ENCODE measurements at regions not wholly inside any gene's neighbourhood (a gene's known extent, or its start where the extent isn't known, plus 50 kb on each side); places are given as distances from the start of the nearest gene placed in this dataset.

DNA sequence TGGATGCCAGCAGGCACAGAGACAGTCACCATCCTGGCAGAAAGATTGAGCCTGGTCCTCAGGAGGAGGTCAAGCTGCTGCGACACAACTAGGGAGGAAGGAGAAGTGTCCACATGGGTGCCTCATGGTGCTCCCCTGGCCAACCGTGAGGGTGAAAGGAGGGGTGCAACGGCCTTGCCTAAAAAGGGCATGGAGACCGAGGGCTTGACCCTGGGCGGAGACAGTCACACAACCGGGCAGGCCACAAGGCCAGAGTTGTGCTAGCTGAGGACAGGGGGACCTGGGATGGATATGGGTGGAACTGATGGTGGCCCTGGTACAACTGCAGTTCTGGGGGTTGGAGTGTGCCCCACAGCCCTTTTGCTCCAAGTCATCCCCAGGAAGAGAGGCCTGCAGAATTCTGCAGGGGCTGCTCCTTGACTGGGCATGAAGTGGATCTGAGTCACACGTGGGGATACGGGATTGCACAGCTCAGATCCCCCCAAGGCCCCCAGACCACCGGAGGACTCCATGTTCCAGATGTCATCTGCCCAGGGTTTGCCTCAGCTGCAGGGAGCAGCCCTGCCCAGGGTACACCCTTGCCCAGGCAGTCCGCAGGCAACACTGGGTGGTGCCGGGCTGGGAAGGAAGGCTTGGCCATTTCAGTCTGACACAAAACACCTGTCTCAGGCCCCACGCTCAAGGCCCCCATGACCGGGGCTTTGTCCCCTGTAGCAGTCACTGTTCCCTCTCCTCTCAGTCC lies 602.3 kb upstream of the MGMT start:
- TF ChIP-seq, protein P1, sequence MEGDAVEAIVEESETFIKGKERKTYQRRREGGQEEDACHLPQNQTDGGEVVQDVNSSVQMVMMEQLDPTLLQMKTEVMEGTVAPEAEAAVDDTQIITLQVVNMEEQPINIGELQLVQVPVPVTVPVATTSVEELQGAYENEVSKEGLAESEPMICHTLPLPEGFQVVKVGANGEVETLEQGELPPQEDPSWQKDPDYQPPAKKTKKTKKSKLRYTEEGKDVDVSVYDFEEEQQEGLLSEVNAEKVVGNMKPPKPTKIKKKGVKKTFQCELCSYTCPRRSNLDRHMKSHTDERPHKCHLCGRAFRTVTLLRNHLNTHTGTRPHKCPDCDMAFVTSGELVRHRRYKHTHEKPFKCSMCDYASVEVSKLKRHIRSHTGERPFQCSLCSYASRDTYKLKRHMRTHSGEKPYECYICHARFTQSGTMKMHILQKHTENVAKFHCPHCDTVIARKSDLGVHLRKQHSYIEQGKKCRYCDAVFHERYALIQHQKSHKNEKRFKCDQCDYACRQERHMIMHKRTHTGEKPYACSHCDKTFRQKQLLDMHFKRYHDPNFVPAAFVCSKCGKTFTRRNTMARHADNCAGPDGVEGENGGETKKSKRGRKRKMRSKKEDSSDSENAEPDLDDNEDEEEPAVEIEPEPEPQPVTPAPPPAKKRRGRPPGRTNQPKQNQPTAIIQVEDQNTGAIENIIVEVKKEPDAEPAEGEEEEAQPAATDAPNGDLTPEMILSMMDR (IDR thresholded peaks at IDR 0.05): no peak
- TF ChIP-seq POLR2A (IDR thresholded peaks at IDR 0.05): no peak
